ENCODE measurements at regions not wholly inside any gene's neighbourhood (a gene's known extent, or its start where the extent isn't known, plus 50 kb on each side); places are given as distances from the start of the nearest gene placed in this dataset.

DNA sequence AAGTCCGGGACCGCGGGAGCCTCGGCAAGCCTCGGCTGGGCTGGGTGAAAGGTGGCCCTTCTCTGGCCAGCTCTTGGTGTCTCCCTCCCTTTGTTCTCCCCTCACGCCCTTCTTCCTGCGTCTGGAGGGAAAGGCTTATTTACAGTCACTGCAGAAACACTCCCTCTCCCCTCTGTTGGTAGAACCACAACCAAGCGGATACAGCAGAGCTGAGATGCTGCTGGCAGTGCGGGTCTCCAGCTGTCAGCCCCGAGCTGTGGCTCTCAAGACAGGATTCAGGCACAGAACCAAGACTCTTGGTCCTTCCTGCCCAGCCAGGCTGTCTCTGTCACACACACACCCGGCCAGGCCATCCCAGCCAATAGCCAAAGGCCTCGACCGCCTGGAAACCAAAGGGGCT lies 133.3 kb downstream of the ENGASE start:
- TF ChIP-seq, protein P1, sequence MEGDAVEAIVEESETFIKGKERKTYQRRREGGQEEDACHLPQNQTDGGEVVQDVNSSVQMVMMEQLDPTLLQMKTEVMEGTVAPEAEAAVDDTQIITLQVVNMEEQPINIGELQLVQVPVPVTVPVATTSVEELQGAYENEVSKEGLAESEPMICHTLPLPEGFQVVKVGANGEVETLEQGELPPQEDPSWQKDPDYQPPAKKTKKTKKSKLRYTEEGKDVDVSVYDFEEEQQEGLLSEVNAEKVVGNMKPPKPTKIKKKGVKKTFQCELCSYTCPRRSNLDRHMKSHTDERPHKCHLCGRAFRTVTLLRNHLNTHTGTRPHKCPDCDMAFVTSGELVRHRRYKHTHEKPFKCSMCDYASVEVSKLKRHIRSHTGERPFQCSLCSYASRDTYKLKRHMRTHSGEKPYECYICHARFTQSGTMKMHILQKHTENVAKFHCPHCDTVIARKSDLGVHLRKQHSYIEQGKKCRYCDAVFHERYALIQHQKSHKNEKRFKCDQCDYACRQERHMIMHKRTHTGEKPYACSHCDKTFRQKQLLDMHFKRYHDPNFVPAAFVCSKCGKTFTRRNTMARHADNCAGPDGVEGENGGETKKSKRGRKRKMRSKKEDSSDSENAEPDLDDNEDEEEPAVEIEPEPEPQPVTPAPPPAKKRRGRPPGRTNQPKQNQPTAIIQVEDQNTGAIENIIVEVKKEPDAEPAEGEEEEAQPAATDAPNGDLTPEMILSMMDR (IDR thresholded peaks at IDR 0.05; ENCODE audit: low read depth, low read length) = no peak
- TF ChIP-seq POLR2A (IDR thresholded peaks at IDR 0.05; ENCODE audit: extremely low read depth, insufficient read length) = no peak
- TF ChIP-seq, protein P2, sequence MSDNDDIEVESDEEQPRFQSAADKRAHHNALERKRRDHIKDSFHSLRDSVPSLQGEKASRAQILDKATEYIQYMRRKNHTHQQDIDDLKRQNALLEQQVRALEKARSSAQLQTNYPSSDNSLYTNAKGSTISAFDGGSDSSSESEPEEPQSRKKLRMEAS (IDR thresholded peaks at IDR 0.05; ENCODE audit: low read depth, low read length) = no peak
- TF ChIP-seq MYC (IDR thresholded peaks at IDR 0.05; ENCODE audit: low read depth, low read length) = no peak
